SK-N-MC (cell line): ENCODE measurements at regions not wholly inside any gene's neighbourhood (a gene's known extent, or its start where the extent isn't known, plus 50 kb on each side); places are given as distances from the start of the nearest gene placed in this dataset.

ENCODE experiments used
- EZH2 ChIP-seq: fragments of 200-600 bp; sonication (generic); IDR thresholded peaks from one replicate; pipeline ENCODE4 v1.6.1; 2017; ENCODE audit warnings: antibody characterized with exemption
- FOXP2 ChIP-seq: optimal IDR thresholded peaks from 2 replicates; pipeline ENCODE3; 2011; ENCODE audit warnings: mild to moderate bottlenecking, moderate library complexity; ENCODE audit not compliant: insufficient read depth; ENCODE audit errors: extremely low read length, control extremely low read depth
- POLR2AphosphoS5 ChIP-seq: IDR thresholded peaks from 2 replicates; pipeline ENCODE4 v1.6.1; 2012; ENCODE audit warnings: mild to moderate bottlenecking, low read depth, low read length, borderline replicate concordance

GRCh38 chr17:79427621-79428539, 183.0 kb downstream of the RBFOX3 start:
- TF ChIP-seq POLR2AphosphoS5 = no peak
- TF ChIP-seq FOXP2 = no peak
- TF ChIP-seq EZH2 = no peak
